Fibroblast of mammary gland (primary cell): ENCODE measurements at regions not wholly inside any gene's neighbourhood (a gene's known extent, or its start where the extent isn't known, plus 50 kb on each side); places are given as distances from the start of the nearest gene placed in this dataset.

Experiments used
- DNase-seq: peaks from one replicate; pipeline ENCODE4 v3.0.0-alpha.2; 2010; ENCODE audit warnings: low read depth
- H3K4me3 ChIP-seq: 2 replicates; pipeline ENCODE4 v1.5.1; 2011; ENCODE audit warnings: low read depth, mild to moderate bottlenecking, low read length, moderate library complexity; ENCODE audit not compliant: control insufficient read depth
- TF ChIP-seq, protein P1 (sequence below): conservative IDR thresholded peaks from 2 replicates; pipeline ENCODE4 v1.5.1; 2011; ENCODE audit warnings: low read depth, low read length, inconsistent platforms; ENCODE audit not compliant: control insufficient read depth, insufficient read depth

DNA sequence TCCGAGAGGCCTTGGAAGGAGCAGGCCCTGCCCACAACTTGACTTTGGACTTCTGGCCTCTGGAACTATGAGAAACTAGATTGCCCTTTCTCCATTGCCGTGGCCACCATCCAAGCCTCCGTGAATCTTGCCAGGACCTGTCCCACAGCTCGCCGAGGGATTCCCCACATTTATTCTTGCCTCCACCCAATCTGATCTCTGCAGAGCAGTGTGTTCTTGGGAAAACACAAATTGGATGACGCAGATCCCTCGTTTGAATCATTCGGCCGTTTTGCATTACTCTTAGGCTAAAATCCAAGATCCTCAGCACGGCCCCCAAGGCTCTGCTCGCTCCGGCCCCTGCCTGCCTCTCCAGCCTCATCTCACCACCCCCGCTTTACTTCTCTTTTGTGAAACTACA is 364.2 kb downstream of the ZNF516 start:
- peak; percentile 84 for DNase-seq
- no peak overlapping the region for H3K4me3 ChIP-seq
- TF ChIP-seq, protein P1, sequence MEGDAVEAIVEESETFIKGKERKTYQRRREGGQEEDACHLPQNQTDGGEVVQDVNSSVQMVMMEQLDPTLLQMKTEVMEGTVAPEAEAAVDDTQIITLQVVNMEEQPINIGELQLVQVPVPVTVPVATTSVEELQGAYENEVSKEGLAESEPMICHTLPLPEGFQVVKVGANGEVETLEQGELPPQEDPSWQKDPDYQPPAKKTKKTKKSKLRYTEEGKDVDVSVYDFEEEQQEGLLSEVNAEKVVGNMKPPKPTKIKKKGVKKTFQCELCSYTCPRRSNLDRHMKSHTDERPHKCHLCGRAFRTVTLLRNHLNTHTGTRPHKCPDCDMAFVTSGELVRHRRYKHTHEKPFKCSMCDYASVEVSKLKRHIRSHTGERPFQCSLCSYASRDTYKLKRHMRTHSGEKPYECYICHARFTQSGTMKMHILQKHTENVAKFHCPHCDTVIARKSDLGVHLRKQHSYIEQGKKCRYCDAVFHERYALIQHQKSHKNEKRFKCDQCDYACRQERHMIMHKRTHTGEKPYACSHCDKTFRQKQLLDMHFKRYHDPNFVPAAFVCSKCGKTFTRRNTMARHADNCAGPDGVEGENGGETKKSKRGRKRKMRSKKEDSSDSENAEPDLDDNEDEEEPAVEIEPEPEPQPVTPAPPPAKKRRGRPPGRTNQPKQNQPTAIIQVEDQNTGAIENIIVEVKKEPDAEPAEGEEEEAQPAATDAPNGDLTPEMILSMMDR, result no peak

DNA sequence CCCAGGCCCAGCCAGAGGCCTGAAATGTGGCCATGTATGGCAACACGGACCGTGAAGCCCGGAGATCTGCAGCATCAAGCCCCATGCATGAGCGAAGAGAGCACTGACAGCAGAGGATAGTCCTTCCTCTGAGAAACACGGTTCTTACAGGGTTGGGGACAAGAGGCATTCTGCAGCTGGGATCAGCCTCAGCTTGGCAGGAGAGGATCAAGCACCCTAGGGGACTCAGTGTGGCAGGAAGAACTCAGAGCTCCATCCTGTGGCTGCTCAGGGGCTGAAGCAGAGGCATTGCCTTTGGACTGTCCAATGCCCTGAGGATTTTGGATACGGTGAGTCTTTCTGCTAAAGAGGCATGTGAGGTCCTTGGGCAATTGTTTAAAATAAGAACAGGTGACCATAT is 368.7 kb downstream of the ZNF516 start:
- no peak overlapping the region for H3K4me3 ChIP-seq
- no peak for DNase-seq
- TF ChIP-seq, protein P1, result no peak

DNA sequence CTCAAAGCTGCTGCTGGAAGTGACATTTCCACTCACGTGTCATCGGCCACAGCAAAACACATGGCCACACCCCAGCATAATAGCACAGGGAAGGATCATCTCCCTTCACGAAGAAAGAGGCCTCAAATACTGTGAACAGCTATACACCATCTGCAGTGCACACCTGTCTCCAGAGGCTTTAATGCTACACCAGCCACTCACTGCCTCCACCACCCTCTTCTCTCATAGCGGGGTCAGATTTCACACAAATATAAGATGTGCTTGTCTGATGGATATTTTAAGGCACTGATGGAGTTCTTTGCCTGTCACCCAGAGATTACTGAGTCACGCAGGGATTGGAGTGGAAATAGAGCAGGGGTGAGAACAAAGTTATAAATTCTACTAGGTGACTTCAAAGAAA is 374.0 kb downstream of the ZNF516 start:
- no peak for DNase-seq
- TF ChIP-seq, protein P1, result no peak
- H3K4me3 ChIP-seq, result no peak overlapping the region

DNA sequence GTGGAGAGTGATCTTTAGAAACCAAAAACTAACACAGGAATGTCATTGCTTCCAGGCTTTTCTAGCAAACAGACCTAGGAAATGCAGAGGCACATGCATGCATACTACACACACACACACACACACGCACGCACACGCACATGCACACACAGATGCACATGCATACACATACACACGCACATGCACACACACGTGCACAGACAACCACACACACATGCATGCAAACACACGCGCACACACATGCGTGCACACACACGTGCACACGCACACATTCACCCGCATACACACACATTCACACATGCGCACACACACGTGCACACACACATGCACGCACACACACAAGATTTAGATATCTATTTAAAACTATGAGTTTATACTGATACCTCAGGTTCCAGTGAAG is 379.5 kb downstream of the ZNF516 start:
- TF ChIP-seq, protein P1, result no peak
- H3K4me3 ChIP-seq, result no peak overlapping the region
- no peak for DNase-seq

DNA sequence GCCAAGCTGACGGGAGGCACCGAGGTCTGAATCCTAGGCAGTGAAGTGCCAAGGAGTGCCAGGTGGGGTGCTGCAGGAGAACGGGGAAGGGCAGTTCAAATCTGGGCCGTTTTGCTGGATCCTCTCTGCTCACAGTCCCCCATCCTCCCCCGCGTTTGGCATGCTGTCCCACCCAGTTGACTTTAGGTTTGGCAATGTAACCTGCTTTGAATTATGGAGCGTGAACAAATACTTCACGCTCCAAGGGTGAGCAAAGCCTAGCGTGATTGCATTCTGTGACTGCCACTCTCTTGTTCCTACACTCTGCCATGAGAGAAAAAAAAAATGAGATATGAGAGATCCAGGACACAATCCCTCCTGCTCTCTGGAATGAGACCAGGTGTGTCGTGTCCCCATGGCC is 381.9 kb downstream of the ZNF516 start:
- H3K4me3 ChIP-seq, result no peak overlapping the region
- no peak for DNase-seq
- TF ChIP-seq, protein P1, result no peak

DNA sequence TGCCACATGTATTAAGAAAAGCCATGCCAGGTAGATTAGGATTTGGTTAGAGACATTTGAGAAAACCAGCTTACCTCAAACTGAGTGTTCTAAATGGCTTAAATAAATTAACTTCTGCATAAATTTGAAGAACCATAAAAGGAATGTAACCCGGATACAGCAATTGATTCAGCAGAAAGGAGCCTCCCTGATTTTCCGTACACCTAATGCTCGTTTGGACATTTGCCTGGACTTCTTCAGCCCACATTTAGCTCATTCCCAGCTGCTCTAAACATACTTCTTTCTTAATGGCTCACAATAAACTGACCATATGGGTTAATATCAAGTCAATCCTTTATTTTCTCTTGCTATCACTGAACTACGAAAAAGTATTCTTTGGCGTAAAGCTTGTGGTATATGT is 392.4 kb downstream of the ZNF516 start:
- DNase-seq, result no peak
- TF ChIP-seq, protein P1, result no peak
- no peak overlapping the region for H3K4me3 ChIP-seq

GRCh38 chr18:76102156-76102555 is 392.9 kb downstream of the ZNF516 start:
- no peak overlapping the region for H3K4me3 ChIP-seq
- no peak for DNase-seq
- TF ChIP-seq, protein P1, result no peak
